Memory B cell (primary cell): ENCODE measurements at regions not wholly inside any gene's neighbourhood (a gene's known extent, or its start where the extent isn't known, plus 50 kb on each side); places are given as distances from the start of the nearest gene placed in this dataset.
"Not testable (repeated sequence)": the region's sequence is repeated elsewhere in the genome, so short reads cannot be mapped to it uniquely, and the experiment has no call there.

Source experiments
- ATAC-seq: fragments of 150-1000 bp; cut with Tn5 transposase; 2 replicates; pipeline ENCODE4 v1.10.0; 2021; ENCODE audit warnings: low read depth, mild to moderate bottlenecking, moderate library complexity
- DNase-seq, 2 donors: peaks; one replicate each; pipeline ENCODE4 v3.0.0; 2022; ENCODE audit warnings: low spot score in 2 of 2
- H3K27ac Mint-ChIP-seq: one replicate; pipeline ENCODE4 v1.8.0; 2022; ENCODE audit warnings: mild to moderate bottlenecking, moderate library complexity, mixed read lengths
- H3K27me3 Mint-ChIP-seq: one replicate; pipeline ENCODE4 v1.8.0; 2022; ENCODE audit warnings: mixed read lengths
- H3K36me3 Mint-ChIP-seq: one replicate; pipeline ENCODE4 v1.8.0; 2022; ENCODE audit warnings: mild to moderate bottlenecking, mixed read lengths
- H3K4me1 Mint-ChIP-seq: one replicate; pipeline ENCODE4 v1.8.0; 2022; ENCODE audit warnings: mixed read lengths
- H3K4me3 Mint-ChIP-seq: one replicate; pipeline ENCODE4 v1.8.0; 2022; ENCODE audit warnings: mild to moderate bottlenecking, moderate library complexity, mixed read lengths
- H3K9me3 Mint-ChIP-seq: one replicate; pipeline ENCODE4 v1.8.0; 2022; ENCODE audit warnings: mixed read lengths

DNA sequence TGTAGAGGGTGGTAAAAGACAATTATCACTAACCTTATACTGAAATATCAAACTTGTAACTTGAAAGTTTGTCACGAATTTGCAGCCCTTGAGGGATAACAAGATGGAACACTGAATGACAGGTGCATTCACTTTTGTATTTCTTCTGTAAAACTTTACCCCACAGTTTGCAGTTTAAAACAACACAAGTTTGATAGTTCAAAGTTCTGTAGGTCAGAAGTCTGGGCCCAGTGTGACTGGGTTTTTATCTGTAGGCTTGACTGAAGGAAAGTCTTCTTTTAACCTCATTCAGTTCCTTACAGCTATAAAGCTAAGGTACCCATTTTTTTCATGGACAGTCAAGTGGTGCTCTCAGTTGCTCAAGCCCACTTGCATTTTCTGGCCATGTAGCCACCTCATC, 257.1 kb upstream of the NRXN1 start:
- Mint-ChIP-seq H3K27ac (no peak overlapping the region), H3K9me3 (peaks cover 1% of the 10 kb centered on the region), H3K4me3 (no peak overlapping the region)

DNA sequence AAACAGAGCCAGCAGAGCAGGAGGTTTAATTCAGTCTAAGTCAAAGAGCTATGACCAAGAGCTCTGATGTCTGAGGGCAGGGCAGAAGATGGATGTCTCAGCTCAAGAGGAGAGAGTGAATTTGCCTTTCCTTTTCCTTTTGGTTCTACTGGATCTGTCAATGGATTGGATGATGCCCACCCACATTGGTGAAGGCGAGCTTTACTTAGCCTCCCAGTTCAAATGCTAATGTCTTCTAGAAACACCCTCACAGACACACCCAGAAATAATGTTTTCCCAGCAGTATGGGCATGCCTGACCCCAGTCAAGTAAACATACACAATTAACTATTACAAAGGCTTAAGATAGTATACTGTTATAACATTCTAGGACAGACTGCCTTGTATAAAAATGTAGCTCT, 236.3 kb upstream of the NRXN1 start:
- no peaks in the 10 kb centered on the region for H3K27me3 Mint-ChIP-seq
- no peaks in the 10 kb centered on the region for H3K4me1 Mint-ChIP-seq
- H3K27ac Mint-ChIP-seq = no peak overlapping the region
- H3K36me3 Mint-ChIP-seq = no peaks in the 10 kb centered on the region
- H3K4me3 Mint-ChIP-seq = no peak overlapping the region
- ATAC-seq (no peak), DNase-seq (no peak)
- H3K9me3 Mint-ChIP-seq = no peaks in the 10 kb centered on the region

More for the DNA sequence above, 257.1 kb upstream of the NRXN1 start:
- Mint-ChIP-seq H3K36me3 (no peaks in the 10 kb centered on the region), H3K27me3 (no peaks in the 10 kb centered on the region), H3K4me1 (no peaks in the 10 kb centered on the region)
- no peak for ATAC-seq
- DNase-seq = no peak

DNA sequence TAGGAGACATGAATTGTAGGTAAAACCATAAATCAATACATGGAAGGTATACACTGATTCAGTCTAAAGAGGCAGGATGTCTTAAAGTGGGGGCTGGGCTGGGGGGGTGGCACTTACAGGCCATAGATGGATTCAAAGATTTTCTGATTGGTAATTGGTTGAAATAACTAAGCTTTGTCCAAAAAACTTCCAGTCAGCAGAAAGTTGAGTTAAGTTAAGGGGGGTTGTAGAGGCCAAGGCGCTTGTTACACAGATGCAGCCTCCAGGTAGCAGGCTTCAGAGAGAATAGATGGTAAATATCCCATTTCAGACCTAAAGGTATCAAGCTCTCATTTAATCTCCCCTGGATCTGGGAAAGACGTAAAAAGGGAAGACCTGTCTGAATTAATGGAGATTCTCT, 233.6 kb upstream of the NRXN1 start:
- Mint-ChIP-seq H3K27ac (no peak overlapping the region), H3K9me3 (peaks cover 1% of the 10 kb centered on the region), H3K4me3 (no peak overlapping the region), H3K4me1 (no peaks in the 10 kb centered on the region), H3K36me3 (no peaks in the 10 kb centered on the region), H3K27me3 (no peaks in the 10 kb centered on the region)
- DNase-seq = no peak
- no peak for ATAC-seq

DNA sequence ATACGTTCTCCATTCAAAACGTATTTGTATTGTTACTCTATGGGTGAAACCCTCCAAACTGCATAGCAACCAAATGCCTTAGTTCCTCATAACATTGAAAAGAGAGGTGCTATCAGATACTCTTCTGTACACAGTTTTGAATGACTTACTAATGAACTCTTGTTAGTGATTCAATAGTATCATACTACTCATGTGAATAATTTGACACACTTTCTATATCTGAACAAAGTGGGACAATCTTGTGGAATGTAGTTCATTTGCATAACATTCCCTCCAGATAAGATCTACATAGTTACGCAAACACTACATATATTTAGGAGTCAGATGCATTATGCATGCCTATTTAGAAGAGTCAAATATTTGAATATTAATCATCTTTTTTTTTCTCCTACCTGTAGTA, 232.0 kb upstream of the NRXN1 start:
- H3K4me1 Mint-ChIP-seq = no peaks in the 10 kb centered on the region
- no peak overlapping the region for H3K4me3 Mint-ChIP-seq
- no peak for DNase-seq
- H3K27ac Mint-ChIP-seq = no peak overlapping the region
- H3K36me3 Mint-ChIP-seq = no peaks in the 10 kb centered on the region
- peaks cover 2% of the 10 kb centered on the region for H3K9me3 Mint-ChIP-seq
- H3K27me3 Mint-ChIP-seq = no peaks in the 10 kb centered on the region
- ATAC-seq = no peak

DNA sequence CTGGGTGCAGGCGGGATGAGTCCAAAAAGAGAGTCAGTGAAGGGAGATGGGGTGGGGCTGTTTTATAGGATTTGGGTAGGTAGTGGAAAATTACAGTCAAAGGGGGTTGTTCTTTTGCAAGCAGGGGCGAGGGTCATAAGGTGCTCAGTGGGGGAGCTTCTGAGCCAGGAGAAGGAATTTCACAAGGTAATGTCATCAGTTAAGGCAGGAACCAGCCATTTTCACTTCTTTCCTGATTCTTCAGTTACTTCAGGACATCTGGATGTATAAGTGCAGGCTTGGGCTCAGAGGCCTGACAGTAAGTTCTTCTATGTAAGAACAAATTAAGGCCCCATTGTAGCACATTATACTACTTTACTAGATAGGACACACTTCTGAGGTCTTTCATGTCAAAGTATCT, 231.2 kb upstream of the NRXN1 start:
- not testable (repeated sequence) for H3K27me3 Mint-ChIP-seq, H3K27ac Mint-ChIP-seq, H3K4me1 Mint-ChIP-seq, ATAC-seq, DNase-seq, H3K9me3 Mint-ChIP-seq, H3K36me3 Mint-ChIP-seq, H3K4me3 Mint-ChIP-seq

DNA sequence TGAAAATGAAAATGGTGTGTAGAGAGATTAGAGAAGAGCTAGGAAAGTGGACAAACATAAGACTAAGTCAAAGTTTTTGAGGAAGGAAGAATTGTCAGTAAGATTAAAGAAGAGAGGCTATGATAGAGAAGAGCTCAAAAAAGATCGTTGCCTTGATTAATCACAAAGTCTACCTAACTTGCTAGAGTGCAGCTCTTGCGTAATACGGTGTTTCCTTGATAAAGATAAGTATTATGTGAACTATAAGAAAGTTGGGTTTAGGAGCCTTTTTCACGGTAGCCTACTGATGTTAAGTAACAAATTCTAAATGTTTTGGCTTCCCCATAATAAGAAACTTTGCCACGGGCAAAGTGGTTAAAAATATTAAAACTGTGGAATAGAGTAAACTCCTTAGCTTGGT, 226.4 kb upstream of the NRXN1 start:
- H3K9me3 Mint-ChIP-seq = peaks cover 8% of the 10 kb centered on the region
- H3K27ac Mint-ChIP-seq = no peak overlapping the region
- no peak for DNase-seq
- H3K27me3 Mint-ChIP-seq = no peaks in the 10 kb centered on the region
- H3K4me1 Mint-ChIP-seq = no peaks in the 10 kb centered on the region
- no peak overlapping the region for H3K4me3 Mint-ChIP-seq
- H3K36me3 Mint-ChIP-seq = no peaks in the 10 kb centered on the region
- no peak for ATAC-seq

DNA sequence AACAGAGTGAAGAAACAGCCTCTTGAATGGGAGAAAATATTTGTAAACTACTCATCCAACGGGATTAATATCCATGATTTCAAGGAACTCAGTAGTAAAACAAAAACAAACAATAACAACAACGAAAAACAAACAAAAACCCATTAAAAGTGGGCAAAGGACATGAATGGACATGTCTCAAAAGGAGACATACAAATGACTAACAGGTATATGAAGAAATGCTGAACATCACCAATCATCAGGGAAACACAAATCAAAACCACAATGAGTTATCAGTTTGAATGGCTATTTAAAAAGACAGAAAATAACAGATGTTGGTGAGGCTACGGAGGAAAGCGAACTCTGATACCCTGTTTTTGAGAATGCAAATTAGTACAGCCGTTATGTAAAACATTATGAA, 224.8 kb upstream of the NRXN1 start:
- Mint-ChIP-seq H3K4me3 (no peak overlapping the region), H3K27me3 (no peaks in the 10 kb centered on the region), H3K9me3 (peaks cover 8% of the 10 kb centered on the region), H3K36me3 (no peaks in the 10 kb centered on the region), H3K27ac (no peak overlapping the region), H3K4me1 (no peaks in the 10 kb centered on the region)
- no peak for ATAC-seq
- DNase-seq = no peak

DNA sequence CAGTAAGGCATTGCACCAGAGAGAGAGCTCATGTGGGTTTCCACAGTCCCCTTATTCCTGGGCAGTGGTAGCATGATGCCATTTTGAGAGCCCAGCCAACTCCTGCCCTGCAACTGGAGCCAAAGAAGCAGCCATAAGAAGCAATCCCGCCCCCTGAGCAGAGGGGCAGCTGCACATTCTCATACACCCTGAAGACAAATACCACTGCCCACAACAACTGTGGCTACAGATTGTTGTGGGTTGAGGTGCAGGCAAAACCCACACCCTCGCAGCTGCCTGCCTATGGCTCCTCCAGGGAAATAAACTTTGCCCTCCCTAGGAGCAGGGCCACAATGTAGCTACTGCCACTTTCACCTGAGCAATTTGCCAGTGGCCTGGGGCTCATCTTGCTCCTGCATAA, 219.4 kb upstream of the NRXN1 start:
- no peaks in the 10 kb centered on the region for H3K4me1 Mint-ChIP-seq
- no peak for DNase-seq
- H3K9me3 Mint-ChIP-seq = peaks cover 5% of the 10 kb centered on the region
- H3K27ac Mint-ChIP-seq = no peak overlapping the region
- no peak for ATAC-seq
- no peaks in the 10 kb centered on the region for H3K36me3 Mint-ChIP-seq
- H3K4me3 Mint-ChIP-seq = no peak overlapping the region
- no peaks in the 10 kb centered on the region for H3K27me3 Mint-ChIP-seq

DNA sequence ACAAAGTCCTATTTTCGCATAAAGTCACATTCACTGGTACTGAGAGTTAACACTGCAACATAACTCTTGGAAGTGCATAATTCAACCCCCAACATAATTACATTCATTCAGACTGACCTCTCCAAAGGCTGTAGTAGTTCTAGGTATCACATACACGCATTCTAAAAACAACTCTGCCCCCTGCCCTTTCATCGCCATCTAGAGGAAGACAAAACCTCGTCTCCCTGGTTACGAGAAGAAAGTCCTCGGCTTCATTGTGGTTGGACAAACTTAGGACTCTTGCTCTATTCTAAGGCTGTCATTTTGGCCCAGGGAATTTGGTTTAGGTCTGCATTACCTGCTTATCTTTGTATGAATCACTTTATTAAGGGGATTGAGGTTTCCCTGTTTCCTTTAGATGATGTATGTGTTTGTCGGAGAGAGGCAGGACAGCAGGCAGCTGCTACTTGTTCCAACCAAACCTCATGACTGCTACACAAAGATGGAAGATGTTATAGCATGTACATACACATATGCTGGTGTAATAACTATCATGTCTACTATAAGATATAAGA, 215.4 kb upstream of the NRXN1 start:
- H3K36me3 Mint-ChIP-seq = no peaks in the 10 kb centered on the region
- H3K4me1 Mint-ChIP-seq = no peaks in the 10 kb centered on the region
- no peak overlapping the region for H3K4me3 Mint-ChIP-seq
- ATAC-seq (no peak), DNase-seq (no peak)
- H3K9me3 Mint-ChIP-seq = peaks cover 2% of the 10 kb centered on the region
- H3K27ac Mint-ChIP-seq = no peak overlapping the region
- no peaks in the 10 kb centered on the region for H3K27me3 Mint-ChIP-seq

DNA sequence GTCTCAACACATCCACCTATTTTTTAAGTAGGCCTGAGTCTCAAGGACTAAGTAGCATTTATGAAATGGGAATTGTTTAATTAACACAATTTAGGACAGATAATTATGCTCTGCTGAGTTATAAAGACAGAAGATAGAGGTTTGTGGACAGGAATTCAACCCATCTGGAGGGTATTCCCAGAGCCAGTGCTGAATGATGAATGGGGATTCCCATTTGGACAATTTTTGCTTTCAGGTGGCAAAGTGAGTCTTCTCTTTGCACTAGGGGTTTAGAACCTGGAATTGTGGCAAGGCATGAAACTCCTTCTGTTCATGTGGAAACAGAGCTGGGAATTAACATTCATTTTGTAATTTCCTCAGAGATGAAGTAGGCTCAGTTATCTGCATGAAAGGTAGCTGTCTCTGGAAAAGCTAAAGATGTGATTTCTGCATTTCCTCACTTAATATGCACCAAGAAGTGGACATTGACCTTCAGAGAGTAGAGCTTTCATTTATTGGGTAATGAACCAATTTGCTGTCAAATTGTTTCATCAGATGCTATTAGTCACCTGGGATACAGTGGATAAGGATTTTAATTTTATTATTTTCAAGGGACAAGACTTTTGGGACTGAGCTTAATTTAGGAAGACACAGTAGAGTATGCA, 212.1 kb upstream of the NRXN1 start:
- no peaks in the 10 kb centered on the region for H3K4me1 Mint-ChIP-seq
- no peak for ATAC-seq
- H3K9me3 Mint-ChIP-seq = no peaks in the 10 kb centered on the region

DNA sequence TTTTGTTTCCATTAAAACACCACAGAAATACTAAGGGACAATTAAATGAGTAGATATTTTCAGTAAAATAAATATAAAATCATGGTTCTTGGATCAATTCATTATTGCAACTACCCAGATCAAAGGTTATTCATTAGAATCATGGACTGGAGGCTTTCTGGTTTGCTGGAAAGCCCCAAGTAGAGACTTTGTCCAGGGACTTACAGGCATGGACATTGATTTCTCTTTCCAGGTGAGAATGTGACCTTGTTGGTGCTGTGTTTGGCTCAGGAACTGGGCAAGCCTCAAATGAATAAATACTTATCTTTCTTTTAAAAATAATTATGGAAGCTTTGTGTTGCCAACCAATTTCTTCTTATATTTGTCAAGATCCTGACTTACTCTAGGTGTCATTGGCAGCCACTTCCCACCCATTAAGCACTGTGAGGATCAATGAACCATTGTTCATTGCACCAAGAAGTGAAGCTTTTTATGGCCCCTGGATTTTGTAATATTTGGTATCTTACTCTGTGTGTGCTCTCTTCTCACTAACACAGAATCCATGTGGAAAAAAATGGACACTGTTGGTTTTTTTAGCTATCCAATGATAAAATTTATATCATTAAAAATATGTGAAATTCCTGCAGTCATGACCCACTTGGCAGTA, 205.8 kb upstream of the NRXN1 start:
- DNase-seq = no peak
- H3K27me3 Mint-ChIP-seq = no peaks in the 10 kb centered on the region
- no peak for ATAC-seq
- H3K4me3 Mint-ChIP-seq = no peak overlapping the region
- no peaks in the 10 kb centered on the region for H3K36me3 Mint-ChIP-seq
- H3K27ac Mint-ChIP-seq = no peak overlapping the region
- no peaks in the 10 kb centered on the region for H3K4me1 Mint-ChIP-seq
- no peaks in the 10 kb centered on the region for H3K9me3 Mint-ChIP-seq

More for the DNA sequence above, 212.1 kb upstream of the NRXN1 start:
- Mint-ChIP-seq H3K4me3 (no peak overlapping the region), H3K36me3 (no peaks in the 10 kb centered on the region), H3K27me3 (no peaks in the 10 kb centered on the region), H3K27ac (no peak overlapping the region)
- DNase-seq = no peak

DNA sequence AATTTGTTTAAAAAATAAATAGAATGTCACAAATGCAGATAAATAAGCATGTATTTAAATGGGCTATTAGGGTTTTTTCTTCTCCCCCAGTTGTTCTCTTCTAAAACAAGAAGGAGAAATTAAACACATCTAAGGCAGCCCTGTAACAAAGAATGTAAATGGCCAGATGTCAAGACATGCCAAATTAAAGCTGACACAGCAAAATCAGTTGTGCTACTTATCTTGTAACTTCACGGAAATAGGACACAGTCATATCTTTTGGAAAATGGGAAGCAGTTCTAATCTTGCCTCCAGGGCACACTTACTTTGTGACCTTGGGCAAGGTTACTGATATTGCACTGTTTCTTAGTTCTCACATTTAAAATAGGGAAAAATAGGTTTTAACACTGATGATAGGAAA, 200.1 kb upstream of the NRXN1 start:
- Mint-ChIP-seq H3K36me3 (no peaks in the 10 kb centered on the region), H3K4me1 (no peaks in the 10 kb centered on the region), H3K4me3 (no peak overlapping the region), H3K27ac (no peak overlapping the region), H3K9me3 (no peaks in the 10 kb centered on the region), H3K27me3 (no peaks in the 10 kb centered on the region)
- no peak for DNase-seq
- ATAC-seq = no peak

DNA sequence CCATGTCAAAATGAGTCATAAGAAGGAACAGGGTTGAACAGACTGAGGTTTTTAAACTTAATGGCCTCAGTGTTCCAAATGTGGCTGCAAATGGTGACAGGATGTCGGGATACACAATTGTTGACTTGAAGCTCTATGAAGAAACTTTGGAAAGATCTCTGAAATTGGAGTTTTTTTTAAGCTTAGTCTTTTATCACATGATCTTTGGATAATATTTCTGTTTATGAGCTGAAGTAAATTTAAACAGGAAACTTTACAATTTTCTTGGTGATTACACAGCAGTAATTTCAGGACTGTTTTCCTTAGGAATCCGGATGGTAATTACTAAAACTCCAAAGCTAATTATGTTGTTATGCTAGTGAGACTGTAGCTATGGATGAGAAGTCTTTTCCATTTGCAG, 199.1 kb upstream of the NRXN1 start:
- no peaks in the 10 kb centered on the region for H3K4me1 Mint-ChIP-seq
- no peak overlapping the region for H3K4me3 Mint-ChIP-seq
- DNase-seq = no peak
- H3K36me3 Mint-ChIP-seq = no peaks in the 10 kb centered on the region
- H3K27me3 Mint-ChIP-seq = no peaks in the 10 kb centered on the region
- no peak for ATAC-seq
- H3K27ac Mint-ChIP-seq = no peak overlapping the region
- H3K9me3 Mint-ChIP-seq = no peaks in the 10 kb centered on the region

DNA sequence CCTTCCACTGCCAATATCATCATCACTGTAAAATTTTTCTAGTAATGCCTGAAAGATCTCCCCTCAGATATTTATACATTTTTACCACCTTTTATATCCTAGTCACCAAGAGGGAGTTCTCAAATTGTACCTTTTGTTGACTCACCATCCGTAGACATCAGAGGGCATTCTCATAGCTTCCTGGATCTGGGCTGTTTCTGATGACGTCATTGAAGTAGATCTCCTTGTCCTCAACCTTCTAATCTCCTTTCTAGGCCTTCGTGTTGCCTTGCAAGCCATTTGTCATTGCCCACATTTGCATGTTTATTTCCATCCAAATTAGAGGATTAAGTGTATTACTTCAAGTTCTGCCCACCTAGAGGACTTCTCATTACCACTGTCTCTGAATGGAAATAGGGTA, 193.4 kb upstream of the NRXN1 start:
- Mint-ChIP-seq H3K27ac (no peak overlapping the region), H3K4me1 (no peaks in the 10 kb centered on the region), H3K36me3 (no peaks in the 10 kb centered on the region), H3K9me3 (peaks cover 5% of the 10 kb centered on the region), H3K4me3 (no peak overlapping the region), H3K27me3 (no peaks in the 10 kb centered on the region)
- DNase-seq = no peak
- no peak for ATAC-seq

DNA sequence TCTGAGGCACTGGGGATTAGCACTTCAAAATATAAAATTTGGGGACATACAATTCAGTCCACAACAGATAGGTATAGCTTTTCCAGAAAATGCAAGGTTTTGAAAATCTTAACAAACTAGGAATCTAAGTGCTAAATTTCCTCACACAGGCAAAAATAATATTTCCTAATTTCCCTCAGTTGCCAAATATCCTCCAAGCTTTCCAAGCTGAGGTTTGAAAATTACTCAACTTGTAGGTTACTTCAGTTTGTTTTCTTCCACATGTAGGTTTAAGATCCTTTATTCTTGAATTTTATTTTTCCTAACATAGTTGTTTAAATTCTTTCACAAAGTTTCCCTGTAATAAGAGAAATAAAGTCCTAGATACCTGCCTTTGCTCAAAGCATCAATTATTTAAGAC, 192.9 kb upstream of the NRXN1 start:
- Mint-ChIP-seq H3K4me3 (no peak overlapping the region), H3K9me3 (peaks cover 5% of the 10 kb centered on the region), H3K27me3 (no peaks in the 10 kb centered on the region), H3K36me3 (no peaks in the 10 kb centered on the region), H3K4me1 (no peaks in the 10 kb centered on the region), H3K27ac (no peak overlapping the region)
- ATAC-seq (no peak), DNase-seq (no peak)
